Skeletal muscle tissue (tissue), 3 donors: ENCODE measurements at regions not wholly inside any gene's neighbourhood (a gene's known extent, or its start where the extent isn't known, plus 50 kb on each side); places are given as distances from the start of the nearest gene placed in this dataset.

Experiments used
- H3K27ac ChIP-seq: one replicate; pipeline ENCODE4 v1.7.0; 2013; ENCODE audit warnings: mild to moderate bottlenecking, low read depth, low read length, inconsistent platforms
- H3K27me3 ChIP-seq, 3 donors: one replicate each; pipeline ENCODE4 v1.7.0; 2013; ENCODE audit warnings: low read length in 3 of 3; ENCODE audit not compliant: control insufficient read depth in 3 of 3, insufficient read depth in 3 of 3
- H3K36me3 ChIP-seq, 3 donors: one replicate each; pipeline ENCODE4 v1.7.0; 2013; ENCODE audit warnings: low read length in 3 of 3; ENCODE audit not compliant: control insufficient read depth in 3 of 3, insufficient read depth in 3 of 3
- H3K4me1 ChIP-seq, 3 donors: one replicate each; pipeline ENCODE4 v1.7.0; 2013; ENCODE audit warnings: low read length in 3 of 3, mild to moderate bottlenecking in 3 of 3; ENCODE audit not compliant: control insufficient read depth in 3 of 3, insufficient read depth in 3 of 3
- H3K4me3 ChIP-seq, 3 donors: one replicate each; pipeline ENCODE4 v1.7.0; 2013; ENCODE audit warnings: low read length in 3 of 3
- H3K9ac ChIP-seq, 3 donors: one replicate each; pipeline ENCODE4 v1.7.0; 2013; ENCODE audit warnings: low read length in 3 of 3, mild to moderate bottlenecking in 3 of 3, moderate library complexity in 2 of 3, low read depth in 1 of 3
- H3K9me3 ChIP-seq, 3 donors: one replicate each; pipeline ENCODE4 v1.7.0; 2013; ENCODE audit warnings: low read length in 3 of 3; ENCODE audit not compliant: control insufficient read depth in 3 of 3
- donor health status: Osteomylitis.

DNA sequence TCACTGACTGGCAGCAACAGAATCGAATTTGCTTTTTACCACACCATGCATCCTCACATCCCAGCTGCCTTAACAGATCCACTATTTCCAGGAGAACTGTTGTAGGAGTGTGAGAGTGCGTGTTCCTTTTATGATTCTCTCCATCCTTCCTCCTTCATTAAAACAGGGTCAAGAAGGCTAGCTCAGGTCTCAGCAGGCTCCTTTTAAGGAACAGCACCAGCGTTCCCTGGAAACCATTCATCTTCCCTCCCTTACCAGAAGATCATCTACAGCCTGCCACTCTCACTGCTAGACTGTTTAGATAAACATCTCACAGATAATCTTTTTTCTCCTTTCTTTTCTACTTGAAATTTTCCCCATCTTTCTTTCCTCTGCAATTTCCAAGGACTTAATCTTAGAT is 1531.9 kb upstream of the CDH8 start:
- no peaks in the 10 kb centered on the region for H3K36me3 ChIP-seq
- H3K4me1 ChIP-seq = no peaks in the 10 kb centered on the region
- H3K27ac ChIP-seq = no peak overlapping the region
- H3K27me3 ChIP-seq = no peaks in the 10 kb centered on the region
- H3K4me3 ChIP-seq = no peak overlapping the region
- no peak overlapping the region for H3K9ac ChIP-seq
- H3K9me3 ChIP-seq = no peaks in the 10 kb centered on the region

DNA sequence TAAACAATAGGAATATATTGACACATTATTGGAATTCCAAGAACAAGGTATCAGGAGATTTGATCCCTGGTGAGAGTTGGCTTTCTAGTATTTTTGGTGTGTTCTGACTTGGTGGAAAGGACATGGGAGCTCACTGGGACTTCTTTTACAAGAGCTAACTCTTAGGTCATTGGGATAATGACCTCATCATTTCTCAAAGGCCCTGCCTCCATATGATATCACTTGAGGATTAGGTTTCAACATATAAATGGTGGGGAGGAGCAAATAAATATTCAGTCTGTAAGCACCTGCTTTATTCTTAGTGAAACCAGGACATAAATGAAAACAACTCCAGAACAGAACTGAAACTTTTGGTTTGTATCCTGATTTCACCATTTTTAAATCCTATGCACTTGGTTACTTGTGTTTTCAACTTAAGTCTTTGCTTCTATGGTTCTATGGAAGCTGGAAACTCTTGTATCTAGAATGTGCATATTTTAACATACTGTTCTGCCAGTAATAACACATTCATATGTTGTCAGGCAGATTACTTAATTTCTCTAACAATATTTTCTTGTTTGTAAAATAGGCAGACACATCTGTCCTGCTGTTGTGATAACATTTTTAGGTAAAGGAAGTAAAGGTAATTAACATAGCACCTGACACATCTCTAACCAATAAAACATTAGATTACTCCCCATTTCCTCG is 1527.7 kb upstream of the CDH8 start:
- no peak overlapping the region for H3K9ac ChIP-seq
- peaks cover 0 to 2% (median 0%) of the 10 kb centered on the region in 3 donors for H3K9me3 ChIP-seq
- H3K4me3 ChIP-seq = no peak overlapping the region
- H3K27me3 ChIP-seq = no peaks in the 10 kb centered on the region
- no peak overlapping the region for H3K27ac ChIP-seq
- H3K4me1 ChIP-seq = no peaks in the 10 kb centered on the region
- no peaks in the 10 kb centered on the region for H3K36me3 ChIP-seq

DNA sequence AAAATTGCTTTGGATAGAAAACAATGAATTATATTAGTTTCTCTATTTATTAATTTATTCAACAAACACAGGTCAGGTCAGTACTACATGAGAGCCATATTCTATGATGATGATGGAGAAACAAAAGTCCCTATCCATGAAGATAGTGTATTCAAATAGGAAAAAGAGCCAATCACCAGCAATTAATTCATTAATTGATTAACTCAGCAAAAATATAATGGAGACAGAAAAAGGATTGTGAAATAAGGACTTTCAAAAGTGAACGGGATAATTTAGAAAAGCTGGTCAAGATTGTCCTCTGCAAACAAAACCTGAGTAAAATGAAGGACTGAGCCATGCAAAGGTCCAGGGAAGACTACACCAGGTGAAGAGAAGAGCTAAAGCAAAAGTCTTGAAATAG is 1517.7 kb upstream of the CDH8 start:
- H3K4me3 ChIP-seq = no peak overlapping the region
- no peaks in the 10 kb centered on the region for H3K27me3 ChIP-seq
- no peaks in the 10 kb centered on the region for H3K36me3 ChIP-seq
- H3K9me3 ChIP-seq = no peaks in the 10 kb centered on the region
- H3K4me1 ChIP-seq = no peaks in the 10 kb centered on the region
- no peak overlapping the region for H3K9ac ChIP-seq
- H3K27ac ChIP-seq = no peak overlapping the region

DNA sequence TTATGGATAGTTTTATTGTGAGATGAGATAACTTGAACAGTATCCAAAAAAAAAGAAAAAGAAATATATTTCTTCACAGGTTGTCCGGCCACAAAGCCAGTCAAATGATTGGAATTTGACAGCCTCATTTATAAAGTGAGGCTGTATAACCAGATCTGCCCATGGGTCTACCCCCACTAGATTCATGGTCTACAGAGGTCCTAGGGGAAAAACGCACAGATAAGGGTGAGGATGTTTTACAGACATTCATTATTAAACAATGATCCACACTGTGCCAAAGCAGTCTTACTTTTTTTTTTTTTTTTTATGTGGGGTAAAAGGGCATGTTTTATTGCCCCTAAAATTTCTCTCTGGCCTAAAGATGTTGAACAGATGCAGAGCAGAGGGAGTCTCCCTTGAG is 1503.0 kb upstream of the CDH8 start:
- Histone ChIP-seq H3K4me3 (no peak overlapping the region), H3K27me3 (no peaks in the 10 kb centered on the region), H3K4me1 (no peaks in the 10 kb centered on the region), H3K9ac (no peak overlapping the region), H3K36me3 (no peaks in the 10 kb centered on the region), H3K27ac (no peak overlapping the region), H3K9me3 (no peaks in the 10 kb centered on the region)

GRCh38 chr16:63530974-63531373 is 1494.7 kb upstream of the CDH8 start:
- H3K36me3 ChIP-seq = no peaks in the 10 kb centered on the region
- no peaks in the 10 kb centered on the region for H3K4me1 ChIP-seq
- H3K4me3 ChIP-seq = no peak overlapping the region
- no peaks in the 10 kb centered on the region for H3K9me3 ChIP-seq
- H3K27me3 ChIP-seq = no peaks in the 10 kb centered on the region
- no peak overlapping the region for H3K27ac ChIP-seq
- no peak overlapping the region for H3K9ac ChIP-seq

- H3K9me3 ChIP-seq = no peaks in the 10 kb centered on the region
Observed at GRCh38 chr16:63530208-63530607, 1494.0 kb upstream of the CDH8 start.

DNA sequence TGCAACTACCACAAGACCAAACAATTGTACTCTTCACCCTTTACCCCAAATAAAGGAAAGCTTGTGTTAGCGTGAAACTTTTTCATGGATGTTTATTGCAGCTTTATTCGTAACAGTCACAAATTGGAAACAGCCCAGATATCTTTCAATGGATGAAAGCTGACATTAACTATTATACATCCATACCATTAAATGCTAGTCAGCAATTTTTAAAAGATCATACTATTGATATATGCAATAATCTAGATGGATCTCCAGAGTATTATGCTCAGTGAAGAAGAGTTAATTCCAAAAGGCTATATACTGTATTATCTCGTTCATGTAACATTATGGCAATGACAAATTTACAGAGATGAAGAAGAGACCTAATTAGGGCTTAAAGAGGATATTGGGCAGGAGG is 1491.2 kb upstream of the CDH8 start:
- Histone ChIP-seq H3K4me1 (no peaks in the 10 kb centered on the region), H3K9me3 (no peaks in the 10 kb centered on the region), H3K4me3 (no peak overlapping the region), H3K27me3 (no peaks in the 10 kb centered on the region), H3K27ac (no peak overlapping the region), H3K36me3 (no peaks in the 10 kb centered on the region), H3K9ac (no peak overlapping the region)

More at GRCh38 chr16:63530208-63530607, 1494.0 kb upstream of the CDH8 start:
- Histone ChIP-seq H3K4me3 (no peak overlapping the region), H3K36me3 (no peaks in the 10 kb centered on the region), H3K27me3 (no peaks in the 10 kb centered on the region), H3K9ac (no peak overlapping the region), H3K27ac (no peak overlapping the region), H3K4me1 (no peaks in the 10 kb centered on the region)

DNA sequence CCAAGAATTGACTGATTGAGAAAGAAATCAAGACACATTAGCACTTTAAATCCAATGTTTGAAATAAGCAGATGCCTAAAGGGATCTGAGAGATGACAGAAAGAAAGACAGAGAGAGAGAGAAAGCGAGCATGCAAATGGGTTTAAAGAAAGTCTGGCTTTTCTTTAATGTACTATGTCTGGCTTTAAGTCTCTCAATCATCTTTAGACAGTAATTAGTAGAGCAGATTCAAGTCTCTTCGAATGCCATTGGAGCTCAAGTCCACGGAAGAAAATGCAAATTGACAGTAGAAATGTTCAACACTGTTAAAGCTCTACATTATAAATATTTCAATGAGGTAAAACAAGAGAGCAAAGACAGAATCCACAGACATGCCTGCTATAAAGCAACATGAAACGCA is 1480.2 kb upstream of the CDH8 start:
- H3K27me3 ChIP-seq = no peaks in the 10 kb centered on the region
- H3K9ac ChIP-seq = no peak overlapping the region
- H3K36me3 ChIP-seq = no peaks in the 10 kb centered on the region
- no peaks in the 10 kb centered on the region for H3K4me1 ChIP-seq
- no peak overlapping the region for H3K4me3 ChIP-seq
- no peaks in the 10 kb centered on the region for H3K9me3 ChIP-seq
- H3K27ac ChIP-seq = no peak overlapping the region

GRCh38 chr16:63512910-63513309 is 1476.7 kb upstream of the CDH8 start:
- H3K27ac ChIP-seq = no peak overlapping the region
- no peaks in the 10 kb centered on the region for H3K27me3 ChIP-seq
- no peak overlapping the region for H3K4me3 ChIP-seq
- no peaks in the 10 kb centered on the region for H3K9me3 ChIP-seq
- H3K4me1 ChIP-seq = no peaks in the 10 kb centered on the region
- no peaks in the 10 kb centered on the region for H3K36me3 ChIP-seq
- no peak overlapping the region for H3K9ac ChIP-seq

DNA sequence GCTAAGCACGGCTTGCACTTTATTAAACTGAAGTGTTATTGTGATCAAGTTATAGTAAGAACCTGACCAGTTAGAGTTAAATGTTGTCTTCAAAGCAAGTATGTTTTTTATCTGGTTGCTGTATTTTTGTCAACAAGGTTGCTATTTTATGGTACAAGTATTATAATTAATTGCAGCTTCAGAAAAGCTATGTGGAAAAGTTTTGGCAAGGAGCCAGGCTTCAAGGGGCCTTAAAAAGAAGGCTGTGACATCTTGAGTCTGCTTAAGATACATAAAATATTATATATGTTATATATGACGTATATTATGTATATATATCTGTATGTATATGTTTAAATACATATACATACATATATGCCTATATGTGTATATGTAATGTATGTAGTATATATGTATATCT is 1461.2 kb upstream of the CDH8 start:
- H3K27ac ChIP-seq = no peak overlapping the region
- H3K4me1 ChIP-seq = no peaks in the 10 kb centered on the region
- H3K9me3 ChIP-seq = no peaks in the 10 kb centered on the region
- H3K36me3 ChIP-seq = no peaks in the 10 kb centered on the region
- no peak overlapping the region for H3K9ac ChIP-seq
- no peak overlapping the region for H3K4me3 ChIP-seq
- H3K27me3 ChIP-seq = no peaks in the 10 kb centered on the region
